Lower lobe of right lung (tissue), 2 donors: ENCODE measurements at regions not wholly inside any gene's neighbourhood (a gene's known extent, or its start where the extent isn't known, plus 50 kb on each side); places are given as distances from the start of the nearest gene placed in this dataset.

Experiments
- ATAC-seq, 2 donors: fragments of 200-7000 bp; cut with Tn5 transposase; one replicate each; pipeline ENCODE4 v1.9.1; 2020 to 2022; ENCODE audit warnings: mild to moderate bottlenecking in 2 of 2, moderate library complexity in 2 of 2
- DNase-seq: peaks from one replicate; pipeline ENCODE4 v3.0.0-alpha.2; 2020
- H3K27ac ChIP-seq: fragments of 200-600 bp; one replicate; pipeline ENCODE4 v1.8.0; 2022
- H3K27me3 ChIP-seq: fragments of 200-600 bp; one replicate; pipeline ENCODE4 v1.8.0; 2022; ENCODE audit warnings: low read depth
- H3K36me3 ChIP-seq: fragments of 200-600 bp; one replicate; pipeline ENCODE4 v1.8.0; 2022; ENCODE audit warnings: mild to moderate bottlenecking
- H3K4me1 ChIP-seq: fragments of 200-600 bp; one replicate; pipeline ENCODE4 v1.8.0; 2022
- H3K4me3 ChIP-seq: fragments of 200-600 bp; one replicate; pipeline ENCODE4 v1.8.0; 2022; ENCODE audit warnings: mild to moderate bottlenecking
- H3K9me3 ChIP-seq: fragments of 200-600 bp; one replicate; pipeline ENCODE4 v1.8.0; 2022
- intact Hi-C: fragments of 100-400 bp; cut with DNase I; formaldehyde crosslinking; loops from one replicate; pipeline ENCODE4 v1.11.0; 2022
- TF ChIP-seq, protein P1 (sequence below): fragments of 200-600 bp; IDR thresholded peaks from one replicate; pipeline ENCODE4 v1.8.0; 2022; ENCODE audit warnings: antibody characterized with exemption, mild to moderate bottlenecking
- donor health status: DM: no; HTN: yes; CAD: no; lungs with severe emphysema.

DNA sequence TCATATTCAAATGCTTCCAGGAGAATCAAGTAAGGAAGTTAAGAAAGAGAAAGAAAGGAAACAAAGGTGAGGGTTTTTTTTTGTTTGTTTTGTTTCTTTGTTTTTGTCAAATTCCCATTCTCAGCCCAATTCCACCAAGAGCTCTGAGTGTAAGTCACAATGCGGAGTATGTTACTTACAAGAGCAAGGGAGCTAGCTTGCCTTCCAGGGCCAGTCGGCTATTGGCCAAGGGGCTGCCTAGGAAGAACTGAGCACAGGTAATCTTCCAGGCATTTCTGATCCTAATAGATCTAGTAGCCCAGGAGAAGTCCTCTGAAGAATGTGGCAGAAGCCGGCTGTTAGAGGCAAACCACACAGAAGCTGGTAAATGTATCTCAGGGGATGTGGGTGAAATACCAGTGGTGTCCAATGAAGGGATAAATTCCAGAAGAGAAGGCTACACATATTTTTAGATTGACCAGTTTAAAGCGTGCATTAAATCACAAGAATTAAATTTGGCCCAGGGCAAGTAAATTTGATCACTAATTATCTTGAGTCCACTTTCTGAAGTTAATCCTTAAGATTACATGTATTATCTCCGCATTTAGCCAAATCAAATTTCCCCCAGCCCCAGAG is 239.6 kb upstream of the ADAMTS5 start:
- no peaks in the 10 kb centered on the region for H3K27me3 ChIP-seq
- H3K4me3 ChIP-seq = no peak overlapping the region
- intact Hi-C loops = no loop called here
- no peak for DNase-seq
- H3K27ac ChIP-seq = no peak overlapping the region
- H3K4me1 ChIP-seq = no peaks in the 10 kb centered on the region
- no peak for ATAC-seq
- TF ChIP-seq, protein P1, sequence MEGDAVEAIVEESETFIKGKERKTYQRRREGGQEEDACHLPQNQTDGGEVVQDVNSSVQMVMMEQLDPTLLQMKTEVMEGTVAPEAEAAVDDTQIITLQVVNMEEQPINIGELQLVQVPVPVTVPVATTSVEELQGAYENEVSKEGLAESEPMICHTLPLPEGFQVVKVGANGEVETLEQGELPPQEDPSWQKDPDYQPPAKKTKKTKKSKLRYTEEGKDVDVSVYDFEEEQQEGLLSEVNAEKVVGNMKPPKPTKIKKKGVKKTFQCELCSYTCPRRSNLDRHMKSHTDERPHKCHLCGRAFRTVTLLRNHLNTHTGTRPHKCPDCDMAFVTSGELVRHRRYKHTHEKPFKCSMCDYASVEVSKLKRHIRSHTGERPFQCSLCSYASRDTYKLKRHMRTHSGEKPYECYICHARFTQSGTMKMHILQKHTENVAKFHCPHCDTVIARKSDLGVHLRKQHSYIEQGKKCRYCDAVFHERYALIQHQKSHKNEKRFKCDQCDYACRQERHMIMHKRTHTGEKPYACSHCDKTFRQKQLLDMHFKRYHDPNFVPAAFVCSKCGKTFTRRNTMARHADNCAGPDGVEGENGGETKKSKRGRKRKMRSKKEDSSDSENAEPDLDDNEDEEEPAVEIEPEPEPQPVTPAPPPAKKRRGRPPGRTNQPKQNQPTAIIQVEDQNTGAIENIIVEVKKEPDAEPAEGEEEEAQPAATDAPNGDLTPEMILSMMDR = no peak
- H3K36me3 ChIP-seq = no peaks in the 10 kb centered on the region
- H3K9me3 ChIP-seq = no peaks in the 10 kb centered on the region

DNA sequence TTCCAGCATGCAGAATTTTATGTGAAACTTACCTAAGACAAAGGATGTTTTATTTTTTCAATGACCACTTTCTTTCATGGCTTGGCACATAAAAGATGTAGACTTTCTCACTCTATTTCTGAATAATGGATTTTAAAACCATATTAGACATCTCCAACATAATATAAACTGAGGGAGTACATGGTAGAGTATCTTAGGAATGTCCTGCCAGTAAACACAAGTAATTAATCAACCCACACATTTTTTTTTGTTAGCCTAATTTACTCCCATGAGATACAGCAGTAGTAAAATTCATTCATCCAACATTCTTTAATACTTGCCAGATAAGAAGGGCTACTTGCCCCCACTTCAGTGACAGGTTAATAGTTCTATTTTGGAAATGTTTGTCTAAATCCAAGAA is 235.4 kb upstream of the ADAMTS5 start:
- Histone ChIP-seq H3K9me3 (no peaks in the 10 kb centered on the region), H3K4me3 (no peak overlapping the region), H3K36me3 (no peaks in the 10 kb centered on the region), H3K4me1 (no peaks in the 10 kb centered on the region), H3K27me3 (no peaks in the 10 kb centered on the region), H3K27ac (no peak overlapping the region)
- DNase-seq (no peak), ATAC-seq (no peak)
- TF ChIP-seq, protein P1 = no peak
- intact Hi-C loops = no loop called here

DNA sequence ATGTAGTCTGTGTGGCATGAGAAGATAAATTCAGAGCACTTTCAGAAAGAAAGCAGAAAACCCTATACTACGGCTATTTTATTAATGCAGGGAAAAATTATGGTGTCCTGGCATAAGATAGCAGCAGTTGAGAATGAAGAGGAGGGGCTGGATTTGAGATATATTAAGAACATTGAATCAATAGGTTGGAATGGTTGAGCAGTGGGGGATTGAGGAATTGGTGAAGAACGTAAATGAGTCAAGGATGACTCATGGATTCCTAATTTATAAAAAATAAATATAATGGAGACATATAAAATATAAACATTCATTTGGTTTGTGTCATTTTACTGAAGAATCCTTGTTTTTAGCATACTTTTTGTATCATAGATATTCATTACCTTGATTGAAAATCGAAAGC is 234.3 kb upstream of the ADAMTS5 start:
- ATAC-seq (no peak), DNase-seq (no peak)
- H3K36me3 ChIP-seq = no peaks in the 10 kb centered on the region
- no peaks in the 10 kb centered on the region for H3K9me3 ChIP-seq
- no peaks in the 10 kb centered on the region for H3K27me3 ChIP-seq
- intact Hi-C loops = no loop called here
- H3K4me3 ChIP-seq = no peak overlapping the region
- H3K27ac ChIP-seq = no peak overlapping the region
- TF ChIP-seq, protein P1 = no peak
- H3K4me1 ChIP-seq = no peaks in the 10 kb centered on the region

DNA sequence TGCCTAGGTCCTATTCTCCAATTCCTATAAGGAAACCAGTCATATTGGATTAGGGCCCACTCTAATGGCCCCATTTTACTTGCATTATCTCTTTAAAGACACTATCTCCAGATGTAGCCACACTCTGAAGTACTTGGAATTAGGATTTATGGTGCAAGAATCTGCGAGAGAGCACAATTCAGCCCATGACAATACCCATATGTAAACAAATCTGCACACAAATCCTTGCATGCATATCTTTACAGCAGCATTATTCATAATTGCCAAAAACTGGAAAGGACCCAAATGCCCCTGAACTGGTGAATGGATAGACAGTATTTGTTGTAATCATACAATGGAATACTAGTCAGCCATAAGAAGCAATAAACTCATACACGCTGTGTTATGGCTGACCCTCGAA is 229.8 kb upstream of the ADAMTS5 start:
- Histone ChIP-seq H3K27ac (no peak overlapping the region), H3K36me3 (no peaks in the 10 kb centered on the region), H3K9me3 (no peaks in the 10 kb centered on the region), H3K27me3 (no peaks in the 10 kb centered on the region), H3K4me3 (no peak overlapping the region), H3K4me1 (no peaks in the 10 kb centered on the region)
- ATAC-seq (no peak), DNase-seq (no peak)
- TF ChIP-seq, protein P1 = no peak
- intact Hi-C loops = no loop called here

DNA sequence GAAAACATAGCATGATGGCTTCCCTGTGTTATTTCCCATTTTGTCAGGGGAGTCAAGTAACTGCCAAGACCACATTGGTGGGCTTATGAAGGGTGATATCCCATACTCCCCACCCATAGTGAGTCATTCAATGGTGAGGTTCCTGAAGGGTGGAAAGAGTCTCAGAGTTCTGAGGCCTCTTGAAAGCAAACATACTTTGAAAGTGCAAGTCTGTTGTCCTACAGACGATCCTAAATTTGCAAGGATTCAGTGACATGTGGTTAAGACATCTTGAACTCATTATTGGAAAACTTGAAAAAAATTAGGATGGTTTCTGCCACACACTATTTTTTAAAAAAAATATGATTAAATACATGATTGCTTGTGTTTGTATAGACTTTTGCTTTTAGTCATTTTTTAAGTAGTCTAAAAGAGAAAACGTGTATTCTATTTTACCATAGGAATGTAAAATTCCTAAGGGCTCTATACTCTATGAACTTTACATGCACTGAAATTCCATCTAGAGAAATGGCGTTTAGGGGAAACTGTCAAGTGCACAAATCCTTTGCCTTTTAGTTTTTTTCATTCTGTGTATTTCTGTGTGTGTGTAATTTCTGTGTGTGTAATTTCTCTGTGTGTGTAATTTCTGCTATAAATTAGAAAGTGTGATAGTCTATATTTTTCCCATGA is 225.5 kb upstream of the ADAMTS5 start:
- Histone ChIP-seq H3K9me3 (no peaks in the 10 kb centered on the region), H3K4me3 (no peak overlapping the region), H3K36me3 (no peaks in the 10 kb centered on the region), H3K27ac (no peak overlapping the region), H3K4me1 (no peaks in the 10 kb centered on the region), H3K27me3 (no peaks in the 10 kb centered on the region)
- TF ChIP-seq, protein P1 = no peak
- intact Hi-C loops = no loop called here
- ATAC-seq (no peak), DNase-seq (no peak)
